H1 (cell line): ENCODE measurements at regions not wholly inside any gene's neighbourhood (a gene's known extent, or its start where the extent isn't known, plus 50 kb on each side); places are given as distances from the start of the nearest gene placed in this dataset.

Experiments used
- CTCF ChIA-PET: fragments of 300-600 bp; sonication (Branson Sonifier 250); formaldehyde crosslinking; loops from one replicate; lab custom pipeline; 2021; ENCODE audit not compliant: partially characterized antibody; lab: Charles Lee
- POLR2A ChIA-PET: fragments of 300-600 bp; sonication (Branson Sonifier 250); formaldehyde crosslinking; loops from one replicate; lab custom pipeline; 2021; ENCODE audit warnings: inconsistent platforms; ENCODE audit not compliant: partially characterized antibody; lab: Charles Lee
- DNase-seq, 2 experiments: peaks; one replicate each; pipeline versions ENCODE4 v3.0.0 to v3.0.0-alpha.2; 2010 to 2022; ENCODE audit warnings: low spot score in 2 of 2, low read depth in 1 of 2, mixed read lengths in 1 of 2
- FAIRE-seq: peaks from 2 replicates; lab custom pipeline; 2011; peaks lifted over from hg19 to GRCh38; lab: Jason Lieb, UNC
- H2AFZ ChIP-seq: 2 replicates; pipeline ENCODE4 v1.8.1; 2012; ENCODE audit warnings: low read length, inconsistent platforms
- H2AK5ac ChIP-seq: 2 replicates; pipeline ENCODE4 v1.6.1; 2013; ENCODE audit warnings: low read depth, low read length
- H2BK120ac ChIP-seq: replicated peaks from 2 replicates; pipeline ENCODE3; 2013; ENCODE audit warnings: low read depth, low read length, inconsistent platforms
- H2BK12ac ChIP-seq: 2 replicates; pipeline ENCODE4 v1.6.1; 2013; ENCODE audit warnings: low read depth, low read length
- H2BK15ac ChIP-seq: 2 replicates; pipeline ENCODE4 v1.6.1; 2013; ENCODE audit warnings: low read length
- H2BK20ac ChIP-seq: 2 replicates; pipeline ENCODE4 v1.6.1; 2013; ENCODE audit warnings: low read length
- H2BK5ac ChIP-seq: 2 replicates; pipeline ENCODE4 v1.6.1; 2013; ENCODE audit warnings: low read depth, low read length
- H3K14ac ChIP-seq: 2 replicates; pipeline ENCODE4 v1.6.1; 2013; ENCODE audit warnings: inconsistent platforms; ENCODE audit not compliant: insufficient read length
- H3K18ac ChIP-seq: 2 replicates; pipeline ENCODE4 v1.6.1; 2013; ENCODE audit warnings: low read length; ENCODE audit errors: extremely low read depth
- H3K23ac ChIP-seq: 2 replicates; pipeline ENCODE4 v1.6.1; 2013; ENCODE audit warnings: inconsistent platforms; ENCODE audit not compliant: insufficient read length
- H3K23me2 ChIP-seq: 2 replicates; pipeline ENCODE4 v1.6.1; 2013; ENCODE audit warnings: low read depth, low read length
- H3K27ac ChIP-seq: 2 replicates; pipeline ENCODE4 v1.6.1; 2011; ENCODE audit warnings: low read depth, low read length, inconsistent platforms
- H3K27me3 ChIP-seq, 4 experiments: replicated peaks in 1 of 4; 1 replicate in 1 of 4; 2 replicates in 3 of 4; pipeline versions ENCODE4 v1.6.1 to v1.8.1; 2011 to 2013; ENCODE audit warnings: low read length in 3 of 4, mild to moderate bottlenecking in 3 of 4, inconsistent platforms in 2 of 4, mixed read lengths in 2 of 4, moderate library complexity in 1 of 4; ENCODE audit not compliant: control insufficient read depth in 3 of 4, insufficient read depth in 3 of 4; ENCODE audit errors: extremely low read depth in 1 of 4
- H3K36me3 ChIP-seq, 4 experiments: 2 replicates each; pipeline versions ENCODE4 v1.6.1 to v1.8.1; 2011 to 2013; ENCODE audit warnings: mild to moderate bottlenecking in 4 of 4, low read length in 3 of 4, moderate library complexity in 2 of 4, control low read depth in 1 of 4, inconsistent platforms in 1 of 4; ENCODE audit not compliant: insufficient read depth in 4 of 4, control insufficient read depth in 2 of 4
- H3K4ac ChIP-seq: replicated peaks from 2 replicates; pipeline ENCODE3; 2013; ENCODE audit warnings: low read length, low read depth, mixed read lengths, inconsistent platforms; ENCODE audit not compliant: insufficient read length
- H3K4me1 ChIP-seq, 4 experiments: replicated peaks in 1 of 4; 1 replicate in 1 of 4; 2 replicates in 3 of 4; pipeline versions ENCODE4 v1.6.1 to v1.8.1; 2011 to 2013; ENCODE audit warnings: low read length in 3 of 4, inconsistent platforms in 2 of 4, mixed read lengths in 1 of 4; ENCODE audit not compliant: insufficient read depth in 4 of 4, control insufficient read depth in 3 of 4
- H3K4me2 ChIP-seq, 2 experiments: 2 replicates each; pipeline versions ENCODE4 v1.6.1 to v1.8.1; 2011 to 2013; ENCODE audit warnings: low read depth in 2 of 2, low read length in 2 of 2, control low read depth in 1 of 2, inconsistent platforms in 1 of 2, mild to moderate bottlenecking in 1 of 2; ENCODE audit not compliant: insufficient read depth in 1 of 2
- H3K4me3 ChIP-seq, 4 experiments: fragments of 200-600, 300-600 bp in 1 of 4; sonication (generic), shearing (Covaris generic), sonication (Bioruptor Twin) in 1 of 4; 2 replicates each; pipeline versions ENCODE4 v1.5.1 to v1.8.1; 2011 to 2016; ENCODE audit warnings: low read length in 4 of 4, low read depth in 3 of 4, control low read depth in 2 of 4, inconsistent platforms in 2 of 4, mild to moderate bottlenecking in 2 of 4, mixed read lengths in 1 of 4, moderate library complexity in 1 of 4; ENCODE audit not compliant: insufficient read depth in 2 of 4; ENCODE audit errors: extremely low read depth in 1 of 4
- H3K56ac ChIP-seq: replicated peaks from 2 replicates; pipeline ENCODE3; 2013; ENCODE audit warnings: low read depth, mild to moderate bottlenecking, mixed read lengths, low read length, inconsistent platforms; ENCODE audit not compliant: insufficient read length
- H3K79me1 ChIP-seq: 2 replicates; pipeline ENCODE4 v1.6.1; 2013; ENCODE audit warnings: low read depth, low read length, control low read depth
- H3K79me2 ChIP-seq, 2 experiments: 2 replicates each; pipeline versions ENCODE4 v1.6.1 to v1.8.1; 2012 to 2013; ENCODE audit warnings: low read length in 2 of 2, mild to moderate bottlenecking in 2 of 2, inconsistent platforms in 1 of 2; ENCODE audit not compliant: insufficient read depth in 2 of 2, control insufficient read depth in 1 of 2
- H3K9ac ChIP-seq, 4 experiments: replicated peaks in 1 of 4; 1 replicate in 1 of 4; 2 replicates in 3 of 4; pipeline versions ENCODE4 v1.6.1 to v1.8.1; 2011 to 2013; ENCODE audit warnings: low read depth in 3 of 4, low read length in 3 of 4, control low read depth in 2 of 4, mild to moderate bottlenecking in 2 of 4, moderate library complexity in 2 of 4, inconsistent platforms in 1 of 4; ENCODE audit errors: extremely low read depth in 1 of 4
- H3K9me3 ChIP-seq, 2 experiments: 2 replicates each; pipeline versions ENCODE4 v1.6.1 to v1.8.1; 2012 to 2013; ENCODE audit warnings: mild to moderate bottlenecking in 2 of 2, moderate library complexity in 2 of 2, control low read depth in 1 of 2, inconsistent platforms in 1 of 2, low read depth in 1 of 2, low read length in 1 of 2, mixed read lengths in 1 of 2; ENCODE audit not compliant: insufficient read depth in 2 of 2
- H4K20me1 ChIP-seq, 2 experiments: replicated peaks in 1 of 2; 2 replicates each; pipeline versions ENCODE3 to v1.8.1; 2011 to 2013; ENCODE audit warnings: inconsistent platforms in 2 of 2, low read length in 2 of 2, mild to moderate bottlenecking in 1 of 2; ENCODE audit not compliant: insufficient read depth in 2 of 2, control insufficient read depth in 1 of 2
- H4K5ac ChIP-seq: 2 replicates; pipeline ENCODE4 v1.6.1; 2013; ENCODE audit warnings: low read length, low read depth, mixed read lengths, inconsistent platforms; ENCODE audit not compliant: insufficient read length
- H4K8ac ChIP-seq: 2 replicates; pipeline ENCODE4 v1.8.0; 2013; ENCODE audit warnings: mild to moderate bottlenecking, moderate library complexity, low read length, inconsistent platforms; ENCODE audit not compliant: insufficient read depth; ENCODE audit errors: extremely low read depth
- H4K91ac ChIP-seq: replicated peaks from 2 replicates; pipeline ENCODE3; 2013; ENCODE audit warnings: low read length, mixed read lengths, inconsistent platforms; ENCODE audit not compliant: insufficient read length
- NRF1 ChIP-seq: IDR thresholded peaks from 2 replicates; pipeline ENCODE4 v1.6.1; 2011; ENCODE audit warnings: mild to moderate bottlenecking, low read depth, low read length, improper control_type of control experiment
- WGBS, 2 experiments: shearing (Covaris generic) in 1 of 2; methylation state at CpG; one replicate each; pipeline versions ENCODE4 v1.1.6 to v1.1.7; 2013 to 2015; ENCODE audit warnings: low lambda C conversion rate in 2 of 2, mixed read lengths in 2 of 2, inconsistent platforms in 1 of 2, low coverage in 1 of 2, missing lambda C conversion rate in 1 of 2; ENCODE audit not compliant: insufficient replicate concordance in 2 of 2, insufficient coverage in 1 of 2, insufficient read length in 1 of 2; ENCODE audit errors: extremely low coverage in 1 of 2, missing lambda C conversion rate in 1 of 2; 5-methylcytosine and 5-hydroxymethylcytosine counted together

- H4K91ac ChIP-seq, result no peak overlapping the region
- H3K79me1 ChIP-seq, result no peaks in the 10 kb centered on the region
- H4K20me1 ChIP-seq, result no peaks in the 10 kb centered on the region
- no peak overlapping the region for H3K18ac ChIP-seq
- H3K9me3 ChIP-seq, result peaks cover 3 to 4% of the 10 kb centered on the region in 2 experiments; a peak in 1 of 4 replicates
- ChIA-PET POLR2A (no interaction called here), CTCF (interaction anchor here (0.8 kb wide), 1 partner anchor 8 kb away, joined by 3 read pairs; no protein-coding TSS in a partner anchor)
- no peak overlapping the region for H2BK20ac ChIP-seq
- H3K9ac ChIP-seq, result no peak overlapping the region
- no peak overlapping the region for H3K4ac ChIP-seq
- H2BK5ac ChIP-seq, result no peak overlapping the region
- DNase-seq, result no peak
- H3K4me3 ChIP-seq, result no peak overlapping the region
- no peak overlapping the region for H4K8ac ChIP-seq
- WGBS, 2 experiments, result 92% methylated on average over 3 of the region's 3 CpGs; no CpG with 5 or more reads in 1 of the 2 experiments
- H3K23ac ChIP-seq, result no peak overlapping the region
- H2BK12ac ChIP-seq, result no peak overlapping the region
- no peak overlapping the region for H2BK15ac ChIP-seq
- H3K4me2 ChIP-seq, result no peak overlapping the region
- no peak overlapping the region for H4K5ac ChIP-seq
- H3K27ac ChIP-seq, result no peak overlapping the region
- H3K36me3 ChIP-seq, result no peaks in the 10 kb centered on the region
- no peaks in the 10 kb centered on the region for H3K27me3 ChIP-seq
- H2AFZ ChIP-seq, result no peak overlapping the region
- no peak overlapping the region for H3K14ac ChIP-seq
- H3K4me1 ChIP-seq, result no peaks in the 10 kb centered on the region
- TF ChIP-seq NRF1, result no peak
- TF ChIP-seq, all 59 proteins: peak for 0
- no peaks in the 10 kb centered on the region for H3K23me2 ChIP-seq
- H3K79me2 ChIP-seq, result no peaks in the 10 kb centered on the region
- H2AK5ac ChIP-seq, result no peak overlapping the region
- no peak for FAIRE-seq
- H2BK120ac ChIP-seq, result no peak overlapping the region
- no peak overlapping the region for H3K56ac ChIP-seq
Observed at GRCh38 chr11:105333153-105333552, 193.6 kb upstream of the CARD18 start.
